Kidney (tissue), 13 donors: ENCODE measurements at regions not wholly inside any gene's neighbourhood (a gene's known extent, or its start where the extent isn't known, plus 50 kb on each side); places are given as distances from the start of the nearest gene placed in this dataset.

ENCODE experiments used
- DNase-seq, 5 donors: peaks; one replicate each; pipeline ENCODE4 v3.0.0-alpha.2; 2013 to 2020
- FAIRE-seq: peaks from 2 replicates; lab custom pipeline; 2012; peaks lifted over from hg19 to GRCh38; lab: Jason Lieb, UNC
- H3K27ac ChIP-seq, 2 donors: one replicate each; pipeline ENCODE4 v1.7.0; 2013; ENCODE audit warnings: low read depth in 2 of 2, low read length in 2 of 2, inconsistent platforms in 1 of 2
- H3K27me3 ChIP-seq: one replicate; pipeline ENCODE4 v1.7.1; 2013; ENCODE audit warnings: low read length, inconsistent platforms; ENCODE audit not compliant: control insufficient read depth, insufficient read depth
- H3K36me3 ChIP-seq, 3 donors: one replicate each; pipeline versions ENCODE4 v1.7.0 to v1.7.1; 2013; ENCODE audit warnings: low read length in 3 of 3, control low read depth in 1 of 3, inconsistent platforms in 1 of 3; ENCODE audit not compliant: insufficient read depth in 3 of 3, control insufficient read depth in 2 of 3
- H3K4me1 ChIP-seq, 3 donors: one replicate each; pipeline versions ENCODE4 v1.7.0 to v1.7.1; 2013; ENCODE audit warnings: low read length in 3 of 3, inconsistent platforms in 1 of 3, low read depth in 1 of 3; ENCODE audit not compliant: control insufficient read depth in 2 of 3, insufficient read depth in 2 of 3
- H3K4me3 ChIP-seq, 3 donors: one replicate each; pipeline versions ENCODE4 v1.7.0 to v1.8.1; 2013; ENCODE audit warnings: low read length in 3 of 3, control low read depth in 1 of 3, inconsistent platforms in 1 of 3
- H3K9ac ChIP-seq, 3 donors: one replicate each; pipeline versions ENCODE4 v1.7.0 to v1.7.1; 2013; ENCODE audit warnings: low read length in 3 of 3, control low read depth in 1 of 3, inconsistent platforms in 1 of 3
- H3K9me3 ChIP-seq, 3 donors: one replicate each; pipeline versions ENCODE4 v1.7.0 to v1.7.1; 2013; ENCODE audit warnings: low read length in 3 of 3, control low read depth in 1 of 3, inconsistent platforms in 1 of 3; ENCODE audit not compliant: control insufficient read depth in 2 of 3, insufficient read depth in 1 of 3
- intact Hi-C: fragments of 100-400 bp; cut with DNase I; formaldehyde crosslinking; loops from one replicate; pipeline ENCODE4 v1.11.1; 2022
- TF ChIP-seq, protein P1 (sequence below): IDR thresholded peaks from 3 replicates; pipeline ENCODE4 v1.5.1; 2012; ENCODE audit warnings: mild to moderate bottlenecking, moderate library complexity, borderline replicate concordance; ENCODE audit not compliant: insufficient read depth; ENCODE audit errors: extremely low read depth
- donor health status: control.
- donor health status: control.
- donor health status: control.
- donor health status: control.
- donor health status: control.
- donor health status: DM: yes; HTN: yes; CAD: no.
- donor health status: Normal renal cell carcinoma (clear cell type).

DNA sequence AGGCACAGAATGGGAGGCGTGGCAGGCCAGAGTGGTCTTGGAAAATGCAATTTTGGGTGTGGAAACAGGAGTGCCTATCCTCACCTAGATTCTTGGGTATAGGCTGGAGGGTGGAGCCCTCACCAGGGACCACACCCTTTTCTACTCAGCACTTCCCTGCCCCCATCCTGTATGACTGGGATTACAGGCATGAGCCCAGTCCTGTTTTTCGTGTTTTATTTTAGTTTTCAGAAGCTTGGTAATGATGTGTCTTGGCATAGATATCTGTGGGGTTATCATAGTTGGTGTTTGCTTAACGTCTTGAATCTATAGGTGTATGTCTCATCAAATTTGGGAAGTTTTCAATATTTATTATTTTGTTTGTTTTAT is 248.7 kb upstream of the CBLB start:
- intact Hi-C loops, result no loop called here
- no peaks in the 10 kb centered on the region for H3K4me1 ChIP-seq
- H3K27ac ChIP-seq, result no peak overlapping the region
- no peaks in the 10 kb centered on the region for H3K36me3 ChIP-seq
- TF ChIP-seq, protein P1, sequence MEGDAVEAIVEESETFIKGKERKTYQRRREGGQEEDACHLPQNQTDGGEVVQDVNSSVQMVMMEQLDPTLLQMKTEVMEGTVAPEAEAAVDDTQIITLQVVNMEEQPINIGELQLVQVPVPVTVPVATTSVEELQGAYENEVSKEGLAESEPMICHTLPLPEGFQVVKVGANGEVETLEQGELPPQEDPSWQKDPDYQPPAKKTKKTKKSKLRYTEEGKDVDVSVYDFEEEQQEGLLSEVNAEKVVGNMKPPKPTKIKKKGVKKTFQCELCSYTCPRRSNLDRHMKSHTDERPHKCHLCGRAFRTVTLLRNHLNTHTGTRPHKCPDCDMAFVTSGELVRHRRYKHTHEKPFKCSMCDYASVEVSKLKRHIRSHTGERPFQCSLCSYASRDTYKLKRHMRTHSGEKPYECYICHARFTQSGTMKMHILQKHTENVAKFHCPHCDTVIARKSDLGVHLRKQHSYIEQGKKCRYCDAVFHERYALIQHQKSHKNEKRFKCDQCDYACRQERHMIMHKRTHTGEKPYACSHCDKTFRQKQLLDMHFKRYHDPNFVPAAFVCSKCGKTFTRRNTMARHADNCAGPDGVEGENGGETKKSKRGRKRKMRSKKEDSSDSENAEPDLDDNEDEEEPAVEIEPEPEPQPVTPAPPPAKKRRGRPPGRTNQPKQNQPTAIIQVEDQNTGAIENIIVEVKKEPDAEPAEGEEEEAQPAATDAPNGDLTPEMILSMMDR, result no peak
- DNase-seq (no peak), FAIRE-seq (no peak)
- no peak overlapping the region for H3K9ac ChIP-seq
- H3K9me3 ChIP-seq, result no peaks in the 10 kb centered on the region
- H3K27me3 ChIP-seq, result no peaks in the 10 kb centered on the region
- H3K4me3 ChIP-seq, result no peak overlapping the region

DNA sequence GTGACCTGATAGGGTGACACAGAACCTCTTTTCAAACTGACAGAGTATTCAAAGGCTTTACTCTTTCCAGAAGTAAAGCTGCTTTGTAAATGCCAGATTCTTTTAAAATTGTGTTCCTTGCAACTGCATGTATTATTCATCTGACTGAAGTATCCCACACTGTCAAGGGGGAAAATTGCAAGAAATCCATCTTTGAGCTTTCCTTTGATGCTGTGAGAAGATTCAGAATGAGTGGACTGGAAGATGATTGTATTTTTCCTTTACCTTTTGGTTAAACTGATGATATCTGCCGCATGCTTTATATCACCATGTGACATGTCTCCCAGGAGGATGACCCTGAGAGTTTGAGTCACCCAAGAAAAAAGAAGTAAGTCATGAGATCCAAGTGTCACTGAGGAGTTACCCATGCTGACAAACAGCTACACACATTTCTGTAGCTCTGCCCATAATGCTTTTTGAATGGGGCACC is 250.8 kb upstream of the CBLB start:
- Histone ChIP-seq H3K9ac (no peak overlapping the region), H3K4me1 (no peaks in the 10 kb centered on the region), H3K27me3 (no peaks in the 10 kb centered on the region), H3K4me3 (no peak overlapping the region), H3K36me3 (no peaks in the 10 kb centered on the region), H3K27ac (no peak overlapping the region), H3K9me3 (no peaks in the 10 kb centered on the region)
- TF ChIP-seq, protein P1, result no peak
- DNase-seq (no peak), FAIRE-seq (no peak)
- intact Hi-C loops, result no loop called here

- no peak overlapping the region for H3K4me3 ChIP-seq
- no peak for DNase-seq
- no peaks in the 10 kb centered on the region for H3K27me3 ChIP-seq
- TF ChIP-seq, protein P1, result no peak
- H3K36me3 ChIP-seq, result no peaks in the 10 kb centered on the region
- intact Hi-C loops, result no loop called here
- FAIRE-seq, result no peak
- H3K9me3 ChIP-seq, result no peaks in the 10 kb centered on the region
- H3K27ac ChIP-seq, result no peak overlapping the region
- no peaks in the 10 kb centered on the region for H3K4me1 ChIP-seq
- H3K9ac ChIP-seq, result no peak overlapping the region
Observed at GRCh38 chr3:106120356-106120755, 251.5 kb upstream of the CBLB start.
